ENCODE measurements at regions not wholly inside any gene's neighbourhood (a gene's known extent, or its start where the extent isn't known, plus 50 kb on each side); places are given as distances from the start of the nearest gene placed in this dataset.

- DNase-seq (ENCODE audit: low read depth in 1 of 2, low spot score in 1 of 2): no peak
Observed at GRCh38 chr14:75370416-75371205, 57.2 kb upstream of the JDP2 start.

DNA sequence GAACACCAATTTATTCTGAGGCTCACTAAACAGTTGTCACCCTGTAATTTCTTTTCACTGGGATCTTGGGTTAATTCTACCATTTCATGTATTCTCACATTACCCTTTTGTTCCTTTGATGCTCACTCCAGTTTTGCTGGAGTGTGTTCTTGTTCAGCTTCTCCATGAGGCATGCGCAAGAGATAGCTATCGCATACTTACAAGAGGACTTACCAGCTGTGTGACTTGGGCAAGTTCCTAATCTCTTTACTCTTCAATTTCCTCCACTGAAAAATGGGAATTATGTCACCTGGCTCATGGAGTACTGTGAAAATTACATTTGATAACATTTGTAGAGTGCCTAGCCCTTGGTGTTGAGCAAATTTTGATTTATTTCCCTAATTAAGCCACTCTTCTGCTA, 56.5 kb upstream of the JDP2 start:
- DNase-seq (ENCODE audit: low read depth in 1 of 2, low spot score in 1 of 2): no peak

DNA sequence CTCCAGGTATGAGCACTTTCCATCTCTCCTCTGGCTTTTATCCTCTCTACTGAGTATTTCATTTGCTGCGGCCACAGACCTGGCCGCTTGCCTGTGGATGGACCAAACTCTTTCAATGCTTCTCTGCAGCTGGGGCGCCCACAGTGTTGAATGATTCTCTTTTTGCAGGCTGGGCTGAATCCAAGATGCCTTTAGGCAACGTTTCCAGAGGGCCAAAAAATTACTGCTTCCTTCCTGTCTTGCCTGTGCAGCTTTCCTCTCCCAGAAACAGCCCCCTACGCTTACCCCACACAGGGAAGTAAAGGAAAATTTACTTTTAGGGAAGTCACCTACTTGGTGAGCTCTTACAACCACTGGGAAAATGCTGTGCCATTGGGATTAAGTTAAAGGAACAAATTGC, 55.6 kb upstream of the JDP2 start:
- DNase-seq (ENCODE audit: low read depth in 1 of 2, low spot score in 1 of 2): no peak

DNA sequence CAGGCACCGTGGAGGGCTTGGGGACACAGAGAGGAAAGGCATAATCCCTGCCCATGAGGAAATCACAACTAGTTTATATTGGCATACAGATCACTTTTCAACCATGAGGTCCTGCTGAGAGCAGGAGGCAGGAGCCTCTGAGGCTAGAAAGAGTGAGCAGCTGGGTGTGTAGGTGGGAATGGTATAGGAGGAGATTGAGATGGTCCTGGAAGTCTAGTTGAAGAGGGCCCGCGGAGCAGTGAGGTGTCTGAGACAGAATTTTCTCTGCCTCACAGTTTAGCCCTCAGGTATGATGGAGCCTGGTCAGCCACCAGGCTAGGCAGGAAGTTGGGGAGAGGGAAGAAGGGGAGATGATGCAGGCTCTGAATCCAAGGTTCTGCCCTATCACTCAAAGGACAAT, 54.7 kb upstream of the JDP2 start:
- DNase-seq (ENCODE audit: low read depth in 1 of 2, low spot score in 1 of 2): no peak

- no peak for DNase-seq (ENCODE audit: low read depth in 1 of 2, low spot score in 1 of 2)
Observed at GRCh38 chr14:75373616-75374015, 54.2 kb upstream of the JDP2 start.

DNA sequence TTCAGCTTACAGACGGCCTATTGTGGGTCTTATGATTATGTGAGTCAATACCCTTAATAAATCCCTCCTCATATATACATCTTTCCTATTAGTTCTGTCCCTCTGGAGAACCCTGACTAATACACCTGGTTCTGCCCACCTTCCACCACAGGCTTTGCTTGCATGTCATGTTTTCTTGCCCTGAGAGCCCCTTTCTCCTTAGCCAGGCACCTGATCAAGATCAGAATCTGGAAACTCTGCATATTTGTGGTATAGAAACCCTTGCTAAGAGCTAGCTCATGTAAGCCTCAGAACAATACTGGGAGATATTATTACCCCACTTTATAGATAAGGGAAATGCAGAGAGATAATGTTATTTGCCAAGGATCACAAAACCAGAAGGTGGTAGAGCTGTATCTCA, 52.9 kb upstream of the JDP2 start:
- DNase-seq (ENCODE audit: low read depth in 1 of 2, low spot score in 1 of 2): no peak

DNA sequence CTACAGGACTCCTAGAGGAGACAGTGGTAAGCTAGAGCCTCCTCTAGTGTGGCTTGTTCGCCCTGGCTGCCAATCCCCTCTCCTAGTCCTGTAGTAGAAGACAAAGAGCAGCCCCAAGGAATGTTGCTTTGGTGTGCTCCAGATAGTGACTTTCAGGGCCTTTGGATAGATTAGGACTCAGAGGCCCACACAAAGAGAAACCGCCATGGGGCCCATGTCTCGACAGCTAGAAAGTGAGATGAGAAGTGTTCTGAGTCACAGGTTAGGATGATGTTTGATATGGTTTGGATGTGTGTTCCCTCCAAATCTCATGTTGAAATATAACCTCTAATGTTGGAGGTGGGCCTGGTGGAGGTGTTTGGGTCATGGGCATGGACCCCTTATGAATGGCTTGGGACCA, 51.8 kb upstream of the JDP2 start:
- DNase-seq (ENCODE audit: low read depth in 1 of 2, low spot score in 1 of 2): no peak

Measured in activated T-helper 1 cell treated with anti-CD3 and anti-CD28 coated beads, Interleukin-2, amount 50 U/mL, for 16 hours (primary cell).